AG09319 (cell line): ENCODE measurements at regions not wholly inside any gene's neighbourhood (a gene's known extent, or its start where the extent isn't known, plus 50 kb on each side); places are given as distances from the start of the nearest gene placed in this dataset.
"Not testable (repeated sequence)": the region's sequence is repeated elsewhere in the genome, so short reads cannot be mapped to it uniquely, and the experiment has no call there.

ENCODE experiments used
- DNase-seq: peaks from one replicate; pipeline ENCODE4 v3.0.0-alpha.2; 2010; ENCODE audit warnings: low read depth; ENCODE audit errors: extremely low read depth
- CTCF ChIP-seq: IDR thresholded peaks from 2 replicates; pipeline ENCODE4 v1.5.1; 2011; ENCODE audit warnings: low read depth, mild to moderate bottlenecking, inconsistent platforms, low read length, moderate library complexity

- TF ChIP-seq CTCF, result no peak
- no peak for DNase-seq
Measured at GRCh38 chr5:17326600-17327037, 109.2 kb downstream of the BASP1 start.

DNA sequence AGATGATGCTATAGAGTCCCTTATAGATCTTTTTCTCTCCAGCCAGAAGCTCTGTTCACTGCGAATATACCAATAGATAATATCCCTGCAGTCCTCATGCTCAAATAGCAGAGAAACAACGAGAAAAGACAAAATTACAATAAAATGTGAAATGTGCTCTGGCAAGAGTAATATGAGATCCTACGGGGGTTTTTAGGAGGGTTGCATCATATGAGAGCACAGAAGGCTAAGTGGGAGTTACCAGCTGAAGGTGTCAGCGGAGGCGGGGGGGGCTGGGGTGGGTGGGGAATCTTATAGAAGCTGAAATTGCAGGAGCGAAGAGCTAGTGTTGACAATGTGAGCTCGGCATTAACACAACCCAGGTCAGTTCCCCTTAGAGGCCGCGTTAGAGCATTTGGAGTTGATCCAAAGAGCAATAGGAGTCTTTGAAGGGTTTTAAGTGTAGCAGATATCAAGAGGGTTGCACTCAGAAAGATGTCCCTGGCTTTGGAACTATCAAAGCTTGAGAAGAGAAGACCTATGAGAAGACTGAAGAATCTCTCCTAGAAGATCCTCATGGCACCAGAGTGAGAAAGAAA is 109.7 kb downstream of the BASP1 start:
- TF ChIP-seq CTCF, result no peak
- no peak for DNase-seq

GRCh38 chr5:17329571-17329970 is 112.1 kb downstream of the BASP1 start:
- TF ChIP-seq CTCF, result no peak
- DNase-seq, result no peak

DNA sequence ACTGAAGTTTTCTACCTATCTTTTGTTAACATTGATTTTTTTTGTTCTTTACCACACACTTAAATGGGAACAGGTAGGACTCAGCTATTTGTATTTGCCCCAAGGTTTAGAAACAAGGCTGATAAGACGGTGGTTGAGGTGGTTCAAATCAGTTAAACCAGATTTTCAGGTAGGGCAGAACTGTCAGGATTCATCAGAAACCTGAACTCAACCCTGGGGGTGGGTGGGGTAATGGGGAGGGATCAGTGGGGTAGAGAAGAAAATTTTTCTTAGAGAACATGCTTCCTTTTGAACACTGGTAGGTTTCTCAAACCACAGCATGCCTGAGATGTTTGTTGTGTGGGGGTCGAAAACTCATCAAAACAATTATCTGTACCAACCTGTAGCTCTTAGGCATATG is 113.0 kb downstream of the BASP1 start:
- no peak for DNase-seq
- no peak for TF ChIP-seq CTCF

DNA sequence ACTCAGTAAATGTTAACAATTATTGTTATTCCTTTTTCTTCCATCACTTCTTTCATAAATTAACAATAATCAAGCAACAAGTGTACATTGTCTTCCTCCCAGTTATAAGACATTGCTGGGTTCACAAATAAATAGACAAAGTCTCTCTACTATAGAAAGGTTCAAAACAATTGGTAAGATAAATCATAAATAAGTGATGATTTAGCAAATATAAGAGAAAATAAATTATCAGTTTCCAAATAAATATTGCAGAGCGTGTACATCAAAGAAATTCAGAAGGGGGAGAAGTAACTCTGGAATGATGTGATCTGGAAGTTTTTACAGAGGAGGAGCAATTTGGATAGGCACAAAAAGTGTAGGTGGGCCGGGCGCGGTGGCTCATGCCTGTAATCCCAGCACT is 114.2 kb downstream of the BASP1 start:
- no peak for DNase-seq

GRCh38 chr5:17333755-17334154 is 116.3 kb downstream of the BASP1 start:
- DNase-seq, result no peak
- no peak for TF ChIP-seq CTCF

More for the DNA sequence above, 114.2 kb downstream of the BASP1 start:
- TF ChIP-seq CTCF, result no peak

DNA sequence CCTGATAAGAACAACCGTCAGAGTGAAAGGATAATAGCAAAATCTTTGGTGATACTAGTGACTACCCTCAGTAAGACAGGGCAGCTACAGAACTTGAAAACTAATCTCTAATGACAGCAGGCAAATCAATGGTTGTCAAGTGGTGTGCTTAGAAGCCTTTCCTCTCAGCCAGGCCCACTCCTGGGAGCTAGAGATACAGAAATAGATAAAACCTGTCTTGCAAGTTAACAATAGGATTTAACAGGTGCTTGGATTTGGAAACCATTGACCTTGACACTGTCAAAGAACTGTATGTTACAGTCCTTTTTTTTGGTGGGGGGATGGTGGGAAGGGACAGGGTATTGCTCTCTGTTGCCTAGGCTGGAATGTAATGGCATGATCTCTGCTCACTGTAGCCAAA is 118.6 kb downstream of the BASP1 start:
- no peak for DNase-seq
- no peak for TF ChIP-seq CTCF

GRCh38 chr5:17336723-17337122 is 119.3 kb downstream of the BASP1 start:
- not testable (repeated sequence) for DNase-seq
